Mesodermal cell (in vitro differentiated cells): ENCODE measurements at regions not wholly inside any gene's neighbourhood (a gene's known extent, or its start where the extent isn't known, plus 50 kb on each side); places are given as distances from the start of the nearest gene placed in this dataset.

ENCODE experiments used
- H3K27ac ChIP-seq: 2 replicates; pipeline ENCODE4 v1.7.0; 2013; ENCODE audit warnings: mild to moderate bottlenecking, low read depth, low read length, moderate library complexity; ENCODE audit not compliant: severe bottlenecking
- H3K36me3 ChIP-seq: 2 replicates; pipeline ENCODE4 v1.7.1; 2013; ENCODE audit warnings: mild to moderate bottlenecking, low read length, moderate library complexity; ENCODE audit not compliant: control insufficient read depth, insufficient read depth
- H3K4me1 ChIP-seq: one replicate; pipeline ENCODE4 v1.7.1; 2013; ENCODE audit warnings: mild to moderate bottlenecking, low read length; ENCODE audit not compliant: insufficient read depth, control insufficient read depth, poor library complexity, severe bottlenecking
- H3K4me3 ChIP-seq: 2 replicates; pipeline ENCODE4 v1.7.0; 2013; ENCODE audit warnings: low read length, control low read depth, mild to moderate bottlenecking; ENCODE audit not compliant: insufficient read depth, poor library complexity, severe bottlenecking; ENCODE audit errors: extremely low read depth
- H3K9me3 ChIP-seq: 2 replicates; pipeline ENCODE4 v1.7.1; 2013; ENCODE audit warnings: mild to moderate bottlenecking, low read length, moderate library complexity; ENCODE audit not compliant: control insufficient read depth
- WGBS, 2 experiments: methylation state at CpG; one replicate each; pipeline ENCODE4 v1.1.5; 2013; ENCODE audit warnings: missing lambda C conversion rate in 2 of 2; ENCODE audit not compliant: insufficient coverage in 2 of 2; 5-methylcytosine and 5-hydroxymethylcytosine counted together

DNA sequence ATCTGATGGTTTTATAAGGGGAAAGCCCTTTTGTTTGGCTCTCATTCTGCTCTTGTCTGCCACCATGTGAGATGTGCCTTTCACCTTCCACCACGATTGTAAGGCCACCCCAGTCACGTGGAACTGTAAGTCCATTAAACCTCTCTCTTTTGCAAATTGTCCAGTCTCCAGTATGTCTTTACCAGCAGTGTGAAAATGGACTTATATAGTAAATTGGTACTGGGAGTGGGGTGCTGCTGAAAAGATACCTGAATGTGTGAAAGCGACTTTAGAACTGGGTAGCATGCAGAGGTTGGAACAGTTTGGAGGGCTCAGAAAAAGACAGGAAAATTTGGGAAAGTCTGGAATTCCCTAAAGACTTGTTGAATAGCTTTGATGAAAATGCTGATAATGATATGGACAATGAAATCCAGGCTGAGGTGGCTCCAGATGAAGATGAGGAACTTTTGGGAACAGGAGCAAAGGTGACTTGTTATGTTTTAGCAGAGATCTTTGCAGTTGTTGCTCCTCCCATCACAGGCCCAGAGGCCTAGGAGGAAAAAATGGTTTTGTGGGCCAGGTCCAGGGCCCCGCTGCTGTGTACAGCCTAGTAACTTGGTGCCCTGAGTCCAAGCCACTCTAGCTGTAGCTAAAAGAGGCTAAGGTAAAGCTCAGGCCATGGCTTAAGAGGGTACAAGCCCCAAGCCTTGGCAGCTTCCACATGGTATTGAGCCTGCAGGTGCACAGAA, 275.7 kb upstream of the NPSR1 start:
- H3K36me3 ChIP-seq, result no peaks in the 10 kb centered on the region
- 86 to 97% methylated on average over 2 to 3 of the region's 4 CpGs for WGBS, 2 experiments
- H3K27ac ChIP-seq, result no peak overlapping the region
- peaks cover 18% of the 10 kb centered on the region for H3K9me3 ChIP-seq
- no peak overlapping the region for H3K4me3 ChIP-seq
- peaks cover 3% of the 10 kb centered on the region for H3K4me1 ChIP-seq

- Histone ChIP-seq H3K4me1 (peaks cover 3% of the 10 kb centered on the region), H3K27ac (no peak overlapping the region), H3K9me3 (peaks cover 18% of the 10 kb centered on the region), H3K4me3 (no peak overlapping the region), H3K36me3 (no peaks in the 10 kb centered on the region)
- WGBS, 2 experiments, result no CpG with 5 or more reads among the region's 1 CpG
Measured at GRCh38 chr7:34385384-34385783, 272.6 kb upstream of the NPSR1 start.

- H3K4me1 ChIP-seq, result peaks cover 3% of the 10 kb centered on the region
- no peak overlapping the region for H3K27ac ChIP-seq
- H3K9me3 ChIP-seq, result no peaks in the 10 kb centered on the region
- H3K4me3 ChIP-seq, result no peak overlapping the region
- no peaks in the 10 kb centered on the region for H3K36me3 ChIP-seq
- WGBS, 2 experiments, result 86 to 90% methylated on average over 6 to 7 of the region's 7 CpGs
Measured at GRCh38 chr7:34389332-34390078, 268.5 kb upstream of the NPSR1 start.

DNA sequence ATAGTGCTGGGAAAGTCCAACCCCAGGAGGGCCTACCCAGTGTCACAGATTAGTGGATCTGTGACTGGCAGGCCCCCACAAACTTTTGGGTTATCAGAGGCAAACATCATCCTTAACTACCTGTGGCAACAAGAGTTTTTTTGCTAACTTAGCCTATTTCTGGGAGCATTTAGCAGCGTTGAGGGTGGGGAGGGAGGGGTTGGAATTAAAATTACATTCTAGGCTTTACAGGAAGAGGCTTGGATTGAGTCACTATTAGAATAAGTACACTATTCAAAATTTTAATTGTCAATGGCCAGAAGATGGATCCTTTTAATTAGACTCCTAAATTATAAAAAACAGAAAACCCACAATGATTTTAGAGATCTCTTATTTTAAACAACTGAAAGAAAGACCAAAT, 267.9 kb upstream of the NPSR1 start:
- Histone ChIP-seq H3K27ac (no peak overlapping the region), H3K4me1 (peaks cover 3% of the 10 kb centered on the region), H3K36me3 (no peaks in the 10 kb centered on the region), H3K9me3 (no peaks in the 10 kb centered on the region), H3K4me3 (no peak overlapping the region)
- no CpG with 5 or more reads among the region's 1 CpG for WGBS, 2 experiments

DNA sequence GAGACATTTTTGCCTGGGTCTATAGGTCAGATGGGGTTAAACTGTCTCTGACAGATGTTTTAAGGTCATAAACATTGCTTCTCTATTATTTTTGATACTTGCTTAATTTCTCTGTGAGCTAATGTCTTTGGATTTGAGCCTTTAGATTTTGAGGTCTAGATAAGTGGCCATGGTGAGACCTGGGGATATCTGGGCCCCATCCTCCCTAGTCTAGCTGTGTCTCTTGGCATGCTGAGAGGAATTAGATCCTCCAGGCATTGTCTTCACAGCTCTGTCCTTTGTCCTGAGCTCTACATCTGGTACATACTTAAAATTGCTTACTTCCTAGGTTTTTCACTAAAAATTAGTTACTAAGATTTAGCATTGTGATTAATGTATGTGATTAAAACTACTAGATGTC, 265.0 kb upstream of the NPSR1 start:
- Histone ChIP-seq H3K27ac (no peak overlapping the region), H3K9me3 (no peaks in the 10 kb centered on the region), H3K4me1 (no peaks in the 10 kb centered on the region), H3K4me3 (no peak overlapping the region), H3K36me3 (no peaks in the 10 kb centered on the region)

DNA sequence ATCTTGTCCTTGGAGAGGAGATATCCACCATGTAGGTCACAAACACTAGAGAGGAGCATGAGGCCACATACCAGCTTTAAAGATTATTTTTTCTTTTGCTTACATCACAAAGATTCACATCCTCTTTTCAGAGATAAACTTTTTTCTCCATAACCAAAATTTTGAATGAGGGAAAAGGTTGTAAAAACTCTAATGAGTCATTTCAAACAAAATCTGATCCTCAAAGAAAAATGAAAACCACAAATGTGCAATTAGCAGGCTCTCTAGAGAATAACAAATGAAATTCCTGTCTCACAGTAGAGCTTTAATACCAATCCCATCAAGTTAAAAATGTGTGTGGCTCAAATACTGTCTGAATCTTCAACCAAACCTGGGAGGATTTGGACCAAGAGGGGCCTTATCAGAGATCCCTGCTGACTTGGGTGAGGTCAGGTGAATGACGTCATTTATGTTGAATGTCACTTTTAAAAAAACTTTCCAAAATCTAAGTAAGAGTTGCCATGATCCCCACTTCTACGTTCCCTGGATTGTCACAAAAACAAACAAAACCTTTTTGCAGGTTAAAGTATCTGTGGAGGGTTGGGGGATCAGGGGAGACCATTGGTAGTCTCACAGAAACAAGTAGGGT, 261.5 kb upstream of the NPSR1 start:
- no peaks in the 10 kb centered on the region for H3K9me3 ChIP-seq
- H3K27ac ChIP-seq, result no peak overlapping the region
- H3K36me3 ChIP-seq, result no peaks in the 10 kb centered on the region
- H3K4me1 ChIP-seq, result no peaks in the 10 kb centered on the region
- no CpG with 5 or more reads among the region's 2 CpGs for WGBS, 2 experiments
- H3K4me3 ChIP-seq, result no peak overlapping the region

DNA sequence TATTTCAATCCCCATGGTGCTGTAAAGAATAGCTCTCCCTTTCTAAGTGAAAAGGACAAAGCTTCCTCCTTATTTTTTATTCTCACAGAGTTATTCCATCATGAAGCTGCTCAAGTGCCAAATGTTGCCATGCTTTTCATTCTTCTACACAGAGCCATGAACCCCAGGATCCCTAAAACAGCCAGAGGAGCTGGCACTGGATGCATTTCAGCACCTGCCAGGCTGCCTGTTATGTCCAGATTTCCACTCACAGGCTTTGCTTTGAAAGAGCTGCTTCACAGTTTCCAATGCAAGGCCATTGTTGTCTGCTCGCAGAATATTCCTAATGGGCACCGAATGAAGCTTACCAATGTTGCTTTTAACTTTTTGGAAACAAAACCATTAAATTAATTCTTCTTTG, 256.2 kb upstream of the NPSR1 start:
- H3K27ac ChIP-seq, result no peak overlapping the region
- 90% methylated on average over 2 of the region's 2 CpGs; no CpG with 5 or more reads in 1 of the 2 experiments for whole genome bisulfite sequencing, 2 experiments
- no peaks in the 10 kb centered on the region for H3K4me1 ChIP-seq
- no peaks in the 10 kb centered on the region for H3K36me3 ChIP-seq
- H3K9me3 ChIP-seq, result no peaks in the 10 kb centered on the region
- no peak overlapping the region for H3K4me3 ChIP-seq

- no peaks in the 10 kb centered on the region for H3K36me3 ChIP-seq
- H3K4me3 ChIP-seq, result no peak overlapping the region
- H3K9me3 ChIP-seq, result no peaks in the 10 kb centered on the region
- 83 to 96% methylated on average over 2 to 4 of the region's 5 CpGs for WGBS, 2 experiments
- H3K27ac ChIP-seq, result no peak overlapping the region
- no peaks in the 10 kb centered on the region for H3K4me1 ChIP-seq
Measured at GRCh38 chr7:34406848-34407530, 251.0 kb upstream of the NPSR1 start.

GRCh38 chr7:34407586-34407985, 250.4 kb upstream of the NPSR1 start:
- no peaks in the 10 kb centered on the region for H3K4me1 ChIP-seq
- H3K36me3 ChIP-seq, result no peaks in the 10 kb centered on the region
- no peak overlapping the region for H3K4me3 ChIP-seq
- no peaks in the 10 kb centered on the region for H3K9me3 ChIP-seq
- no CpG with 5 or more reads among the region's 2 CpGs for WGBS, 2 experiments
- no peak overlapping the region for H3K27ac ChIP-seq

- H3K4me1 ChIP-seq, result no peaks in the 10 kb centered on the region
- no peak overlapping the region for H3K4me3 ChIP-seq
- H3K36me3 ChIP-seq, result no peaks in the 10 kb centered on the region
- H3K27ac ChIP-seq, result no peak overlapping the region
- 75 to 80% methylated on average over 2 to 3 of the region's 3 CpGs for WGBS, 2 experiments
- no peaks in the 10 kb centered on the region for H3K9me3 ChIP-seq
Measured at GRCh38 chr7:34417781-34418180, 240.2 kb upstream of the NPSR1 start.
